Ishikawa (cell line): ENCODE measurements at regions not wholly inside any gene's neighbourhood (a gene's known extent, or its start where the extent isn't known, plus 50 kb on each side); places are given as distances from the start of the nearest gene placed in this dataset.

Experiments
- CEBPB ChIP-seq: IDR thresholded peaks from 2 replicates; pipeline ENCODE4 v1.6.1; 2012
- CREB1 ChIP-seq: IDR thresholded peaks from 2 replicates; pipeline ENCODE4 v1.6.1; 2012; ENCODE audit warnings: low read depth
- EGR1 ChIP-seq: IDR thresholded peaks from 2 replicates; pipeline ENCODE4 v1.6.1; 2012
- EP300 ChIP-seq: IDR thresholded peaks from 2 replicates; pipeline ENCODE4 v1.6.1; 2012; ENCODE audit warnings: borderline replicate concordance
- FOXM1 ChIP-seq: IDR thresholded peaks from 2 replicates; pipeline ENCODE4 v1.6.1; 2012; ENCODE audit warnings: low read depth, borderline replicate concordance
- NFIC ChIP-seq: IDR thresholded peaks from 2 replicates; pipeline ENCODE4 v1.6.1; 2012
- RAD21 ChIP-seq: IDR thresholded peaks from 2 replicates; pipeline ENCODE4 v1.6.1; 2012; ENCODE audit warnings: low read depth
- REST ChIP-seq: IDR thresholded peaks from 2 replicates; pipeline ENCODE4 v1.6.1; 2012; ENCODE audit warnings: low read depth, mild to moderate bottlenecking
- TAF1 ChIP-seq: IDR thresholded peaks from 2 replicates; pipeline ENCODE4 v1.6.1; 2012; ENCODE audit warnings: low read depth, mild to moderate bottlenecking
- TCF12 ChIP-seq: IDR thresholded peaks from 2 replicates; pipeline ENCODE4 v1.6.1; 2012; ENCODE audit warnings: low read depth
- TEAD4 ChIP-seq: IDR thresholded peaks from 2 replicates; pipeline ENCODE4 v1.6.1; 2012
- USF1 ChIP-seq: IDR thresholded peaks from 2 replicates; pipeline ENCODE4 v1.6.1; 2012
- YY1 ChIP-seq: IDR thresholded peaks from 2 replicates; pipeline ENCODE4 v1.6.1; 2012; ENCODE audit warnings: low read depth
- ZBTB7A ChIP-seq: IDR thresholded peaks from 2 replicates; pipeline ENCODE4 v1.6.1; 2012; ENCODE audit warnings: low read depth
- TF ChIP-seq, protein P1 (sequence below): IDR thresholded peaks from 2 replicates; pipeline ENCODE4 v1.6.1; 2012

DNA sequence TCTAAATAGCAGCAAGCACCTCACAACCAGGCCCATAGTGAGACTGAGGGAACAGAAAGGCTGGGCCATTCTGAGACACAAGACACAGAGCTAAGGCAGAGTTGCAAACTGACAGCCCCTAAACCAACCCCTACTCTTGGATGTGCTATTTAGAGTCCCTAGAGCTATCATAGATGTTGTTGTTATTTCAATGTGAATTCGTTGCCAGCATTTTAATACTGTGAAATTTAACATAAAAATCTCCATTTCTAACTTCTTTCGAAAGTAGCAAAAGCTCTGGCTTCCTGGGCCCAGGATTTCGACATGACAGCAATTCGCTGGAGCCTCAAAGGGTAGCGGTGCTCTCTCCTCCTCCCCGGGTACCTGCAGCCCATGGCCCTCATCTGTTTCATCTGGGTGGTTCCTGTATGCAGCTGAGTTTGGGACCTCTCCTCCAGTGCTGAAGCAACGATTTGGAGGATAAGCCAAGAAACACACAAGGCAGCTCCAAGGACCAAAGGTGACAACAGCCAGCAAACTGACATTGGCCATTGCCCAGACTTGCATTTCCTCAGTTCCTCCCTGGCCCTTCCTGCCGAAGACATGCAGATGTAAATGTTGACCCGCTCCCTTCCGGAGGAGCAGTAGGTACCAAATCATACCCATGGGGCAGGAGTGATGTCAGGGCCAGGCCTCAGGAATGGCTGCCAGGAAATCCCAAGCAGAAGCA is 254.4 kb upstream of the NCKAP5 start:
- TF ChIP-seq CREB1 (no peak), YY1 (no peak)

- TF ChIP-seq RAD21, result no peak
- TF ChIP-seq YY1, result no peak
- no peak for TF ChIP-seq FOXM1
- no peak for TF ChIP-seq CEBPB
- no peak for TF ChIP-seq TAF1
- no peak for TF ChIP-seq REST
- TF ChIP-seq USF1, result no peak
- TF ChIP-seq CREB1, result no peak
- TF ChIP-seq TEAD4, result no peak
- TF ChIP-seq TCF12, result no peak
- no peak for TF ChIP-seq EGR1
- TF ChIP-seq EP300, result no peak
- no peak for TF ChIP-seq ZBTB7A
- TF ChIP-seq NFIC, result no peak
- TF ChIP-seq, protein P1, sequence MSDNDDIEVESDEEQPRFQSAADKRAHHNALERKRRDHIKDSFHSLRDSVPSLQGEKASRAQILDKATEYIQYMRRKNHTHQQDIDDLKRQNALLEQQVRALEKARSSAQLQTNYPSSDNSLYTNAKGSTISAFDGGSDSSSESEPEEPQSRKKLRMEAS, result no peak
Observed at GRCh38 chr2:133823226-133823550, 254.9 kb upstream of the NCKAP5 start.

GRCh38 chr2:133824869-133825268 is 256.6 kb upstream of the NCKAP5 start:
- no peak for TF ChIP-seq CEBPB
- no peak for TF ChIP-seq REST
- no peak for TF ChIP-seq EP300
- no peak for TF ChIP-seq TAF1
- no peak for TF ChIP-seq ZBTB7A
- no peak for TF ChIP-seq YY1
- TF ChIP-seq TEAD4, result no peak
- TF ChIP-seq CREB1, result no peak
- TF ChIP-seq FOXM1, result no peak
- TF ChIP-seq EGR1, result no peak
- TF ChIP-seq, protein P1, result no peak
- TF ChIP-seq TCF12, result no peak
- TF ChIP-seq RAD21, result no peak

- TF ChIP-seq TCF12 (no peak), ZBTB7A (no peak), CREB1 (no peak), TEAD4 (no peak), YY1 (no peak), TAF1 (no peak), USF1 (no peak), FOXM1 (no peak), EGR1 (no peak), CEBPB (no peak), NFIC (no peak)
- TF ChIP-seq, protein P1, result no peak
Observed at GRCh38 chr2:133825778-133826177, 257.5 kb upstream of the NCKAP5 start.

- TF ChIP-seq TEAD4 (no peak), EGR1 (no peak), ZBTB7A (no peak), REST (no peak), TCF12 (no peak), NFIC (no peak), RAD21 (no peak), FOXM1 (no peak), TAF1 (no peak), USF1 (no peak), CREB1 (no peak), EP300 (no peak)
- TF ChIP-seq, protein P1, result no peak
Observed at GRCh38 chr2:133828913-133829312, 260.6 kb upstream of the NCKAP5 start.
